Spleen (tissue), 11 donors: ENCODE measurements at regions not wholly inside any gene's neighbourhood (a gene's known extent, or its start where the extent isn't known, plus 50 kb on each side); places are given as distances from the start of the nearest gene placed in this dataset.

Experiments used
- DNase-seq: peaks from one replicate; pipeline ENCODE4 v3.0.0-alpha.2; 2020
- H3K27ac ChIP-seq, 8 donors: fragments of 200-600 bp; sonication (generic) in 7 of 8; 1 replicate in 4 of 8; 2 replicates in 4 of 8; pipeline versions ENCODE4 v1.5.0 to v1.8.0; 2016 to 2021; ENCODE audit warnings: inconsistent platforms in 4 of 8, mild to moderate bottlenecking in 4 of 8, moderate library complexity in 1 of 8
- H3K27me3 ChIP-seq, 7 donors: fragments of 200-600 bp; sonication (generic) in 6 of 7; replicated peaks in 1 of 7; 1 replicate in 4 of 7; 2 replicates in 3 of 7; pipeline versions ENCODE4 v1.5.0 to v1.8.0; 2016 to 2021; ENCODE audit warnings: inconsistent platforms in 3 of 7, mild to moderate bottlenecking in 1 of 7
- H3K36me3 ChIP-seq, 6 donors: fragments of 200-600 bp; sonication (generic) in 5 of 6; 1 replicate in 4 of 6; 2 replicates in 2 of 6; pipeline versions ENCODE4 v1.5.0 to v1.8.0; 2016 to 2021; ENCODE audit warnings: inconsistent platforms in 2 of 6
- H3K4me1 ChIP-seq, 6 donors: fragments of 200-600 bp; sonication (generic) in 5 of 6; 1 replicate in 3 of 6; 2 replicates in 3 of 6; pipeline versions ENCODE4 v1.5.0 to v1.8.0; 2016 to 2021; ENCODE audit warnings: inconsistent platforms in 3 of 6
- H3K4me3 ChIP-seq, 8 donors: fragments of 200-600 bp; sonication (generic) in 7 of 8; 1 replicate in 4 of 8; 2 replicates in 4 of 8; pipeline versions ENCODE4 v1.5.0 to v1.8.0; 2016 to 2021; ENCODE audit warnings: inconsistent platforms in 4 of 8, mild to moderate bottlenecking in 4 of 8, moderate library complexity in 2 of 8
- H3K9me3 ChIP-seq, 8 donors: fragments of 200-600 bp; sonication (generic) in 7 of 8; 1 replicate in 4 of 8; 2 replicates in 4 of 8; pipeline versions ENCODE4 v1.5.0 to v1.8.0; 2016 to 2021; ENCODE audit warnings: inconsistent platforms in 4 of 8
- POLR2A ChIP-seq, 3 donors: fragments of 450-650 bp; IDR thresholded peaks; one replicate each; pipeline ENCODE4 v1.5.1; 2017; ENCODE audit warnings: antibody characterized with exemption in 3 of 3, mild to moderate bottlenecking in 1 of 3
- POLR2AphosphoS5 ChIP-seq, 3 donors: sonication (generic); formaldehyde crosslinking; IDR thresholded peaks; one replicate each; pipeline ENCODE4 v1.5.1; 2017; ENCODE audit warnings: antibody characterized with exemption in 3 of 3
- WGBS, 5 donors: extraction: QIAGEN DNeasy Blood & Tissue Kit in 3 of 5; methylation state at CpG; one replicate each; pipeline versions ENCODE4 v1.1.5 to v1.1.7; 2013 to 2018; 5-methylcytosine and 5-hydroxymethylcytosine counted together
- intact Hi-C: fragments of 100-400 bp; cut with DNase I; formaldehyde crosslinking; loops from one replicate; pipeline ENCODE4 v1.15.0; 2023; ENCODE audit warnings: low total_unique reads
- TF ChIP-seq, protein P1 (sequence below), 11 experiments: fragments of 200-600 bp in 7 of 11; fragments of 450-650 bp in 4 of 11; sonication (generic) in 4 of 11; IDR thresholded peaks in 8 of 11; conservative IDR thresholded peaks in 3 of 11; 1 replicate in 7 of 11; 2 replicates in 4 of 11; pipeline versions ENCODE4 v1.4.0 to v1.8.0; 2016 to 2021; ENCODE audit warnings: antibody characterized with exemption in 11 of 11, inconsistent platforms in 4 of 11, mild to moderate bottlenecking in 1 of 11
- donor health status: healthy with polysubstance abuse.
- donor health status: DM: no; HTN: no; CAD: no; lungs with moderate emphysema.
- donor health status: DM: no; HTN: no; CAD: no.
- donor health status: Bipolar disorder and iron deficiency.
- donor health status: healthy.
- donor health status: DM: no; HTN: no; CAD: no.
- donor health status: DM: yes; HTN: yes; CAD: no.

GRCh38 chr17:27391427-27391826 lies 64.8 kb upstream of the KSR1 start:
- DNase-seq: no peak
- Histone ChIP-seq H3K36me3 (no peaks in the 10 kb centered on the region), H3K27ac (no peak overlapping the region), H3K27me3 (no peaks in the 10 kb centered on the region), H3K4me3 (no peak overlapping the region), H3K9me3 (no peaks in the 10 kb centered on the region), H3K4me1 (peaks cover 0 to 4% (median 0%) of the 10 kb centered on the region in 6 donors)
- TF ChIP-seq POLR2A (IDR thresholded peaks at IDR 0.05) (no peak), POLR2AphosphoS5 (IDR thresholded peaks at IDR 0.05) (no peak)
- TF ChIP-seq, protein P1, sequence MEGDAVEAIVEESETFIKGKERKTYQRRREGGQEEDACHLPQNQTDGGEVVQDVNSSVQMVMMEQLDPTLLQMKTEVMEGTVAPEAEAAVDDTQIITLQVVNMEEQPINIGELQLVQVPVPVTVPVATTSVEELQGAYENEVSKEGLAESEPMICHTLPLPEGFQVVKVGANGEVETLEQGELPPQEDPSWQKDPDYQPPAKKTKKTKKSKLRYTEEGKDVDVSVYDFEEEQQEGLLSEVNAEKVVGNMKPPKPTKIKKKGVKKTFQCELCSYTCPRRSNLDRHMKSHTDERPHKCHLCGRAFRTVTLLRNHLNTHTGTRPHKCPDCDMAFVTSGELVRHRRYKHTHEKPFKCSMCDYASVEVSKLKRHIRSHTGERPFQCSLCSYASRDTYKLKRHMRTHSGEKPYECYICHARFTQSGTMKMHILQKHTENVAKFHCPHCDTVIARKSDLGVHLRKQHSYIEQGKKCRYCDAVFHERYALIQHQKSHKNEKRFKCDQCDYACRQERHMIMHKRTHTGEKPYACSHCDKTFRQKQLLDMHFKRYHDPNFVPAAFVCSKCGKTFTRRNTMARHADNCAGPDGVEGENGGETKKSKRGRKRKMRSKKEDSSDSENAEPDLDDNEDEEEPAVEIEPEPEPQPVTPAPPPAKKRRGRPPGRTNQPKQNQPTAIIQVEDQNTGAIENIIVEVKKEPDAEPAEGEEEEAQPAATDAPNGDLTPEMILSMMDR (IDR thresholded peaks at IDR 0.05 in 8 of 11, conservative IDR thresholded peaks at IDR 0.05 in 3 of 11): no peak
- intact Hi-C loops: no loop called here
- WGBS, 5 donors: 89 to 97% (median 92%) methylated on average over 1 of the region's 1 CpG

GRCh38 chr17:27396045-27396444 lies 60.2 kb upstream of the KSR1 start:
- H3K4me1 ChIP-seq: no peaks in the 10 kb centered on the region
- intact Hi-C loops: no loop called here
- WGBS, 5 donors: 62 to 91% (median 76%) methylated on average over 1 of the region's 1 CpG

DNA sequence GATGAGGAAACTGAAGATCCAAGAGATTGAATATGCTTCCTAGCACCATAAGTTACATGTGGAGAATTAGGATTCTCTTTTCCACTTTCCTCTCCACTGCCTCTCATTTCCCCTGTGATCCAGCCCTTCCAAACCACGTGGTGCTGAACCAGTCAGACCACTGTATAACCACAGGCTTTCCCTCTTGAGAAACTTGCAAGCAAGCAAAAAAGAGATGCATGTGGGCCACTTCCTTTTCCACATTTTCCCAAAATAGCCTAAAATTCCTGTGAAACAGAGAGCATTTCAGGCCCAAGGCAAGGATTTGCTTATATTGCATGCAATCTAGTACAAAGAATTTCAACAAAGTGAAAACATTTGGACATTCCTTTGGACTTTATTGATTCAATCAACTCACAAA lies 59.3 kb upstream of the KSR1 start:
- no peaks in the 10 kb centered on the region for H3K9me3 ChIP-seq
- WGBS, 5 donors: 0 to 6% (median 3%) methylated on average over 1 of the region's 1 CpG

More at GRCh38 chr17:27396045-27396444, 60.2 kb upstream of the KSR1 start:
- TF ChIP-seq POLR2A (IDR thresholded peaks at IDR 0.05): no peak
- TF ChIP-seq, protein P1 (IDR thresholded peaks at IDR 0.05 in 8 of 11, conservative IDR thresholded peaks at IDR 0.05 in 3 of 11): no peak
- TF ChIP-seq POLR2AphosphoS5 (IDR thresholded peaks at IDR 0.05): no peak
- DNase-seq: no peak
- H3K9me3 ChIP-seq: no peaks in the 10 kb centered on the region
- no peak overlapping the region for H3K27ac ChIP-seq
- no peaks in the 10 kb centered on the region for H3K36me3 ChIP-seq
- no peak overlapping the region for H3K4me3 ChIP-seq
- no peaks in the 10 kb centered on the region for H3K27me3 ChIP-seq

DNA sequence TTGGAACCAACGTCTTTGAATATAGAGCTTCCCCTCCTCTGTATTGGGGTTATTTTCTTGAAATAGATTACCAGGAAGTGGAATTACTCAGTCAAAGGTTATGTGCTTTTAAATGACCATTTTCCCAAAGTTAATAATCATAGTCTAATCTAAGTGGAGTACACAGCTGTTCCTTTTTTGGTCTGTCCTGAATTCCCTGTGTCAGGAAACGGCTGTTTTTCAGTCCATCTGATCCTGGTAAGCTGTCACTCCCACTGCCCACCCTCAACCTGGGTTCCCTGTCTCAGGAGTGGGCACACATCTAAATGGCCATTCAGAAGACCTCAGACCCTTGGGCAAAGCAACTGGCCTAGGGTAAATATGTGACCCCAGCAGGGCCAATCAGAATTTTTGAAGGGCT lies 57.6 kb upstream of the KSR1 start:
- H3K4me3 ChIP-seq: no peak overlapping the region
- no peaks in the 10 kb centered on the region for H3K4me1 ChIP-seq
- TF ChIP-seq POLR2AphosphoS5 (IDR thresholded peaks at IDR 0.05) (no peak), POLR2A (IDR thresholded peaks at IDR 0.05) (no peak)
- TF ChIP-seq, protein P1 (IDR thresholded peaks at IDR 0.05 in 8 of 11, conservative IDR thresholded peaks at IDR 0.05 in 3 of 11): no peak
- H3K36me3 ChIP-seq: no peaks in the 10 kb centered on the region
- H3K27ac ChIP-seq: no peak overlapping the region
- WGBS, 5 donors: 51 to 77% (median 69%) methylated on average over 2 of the region's 2 CpGs
- H3K9me3 ChIP-seq: no peaks in the 10 kb centered on the region
- no peaks in the 10 kb centered on the region for H3K27me3 ChIP-seq
- intact Hi-C loops: no loop called here
- DNase-seq: no peak

More for the DNA sequence above, 59.3 kb upstream of the KSR1 start:
- Histone ChIP-seq H3K27me3 (no peaks in the 10 kb centered on the region), H3K27ac (no peak overlapping the region), H3K4me1 (no peaks in the 10 kb centered on the region), H3K4me3 (no peak overlapping the region), H3K36me3 (no peaks in the 10 kb centered on the region)
- intact Hi-C loops: no loop called here
- DNase-seq: no peak
- TF ChIP-seq, protein P1 (IDR thresholded peaks at IDR 0.05 in 8 of 11, conservative IDR thresholded peaks at IDR 0.05 in 3 of 11): no peak
- TF ChIP-seq POLR2AphosphoS5 (IDR thresholded peaks at IDR 0.05) (no peak), POLR2A (IDR thresholded peaks at IDR 0.05) (no peak)
